HUES48 (cell line): ENCODE measurements at regions not wholly inside any gene's neighbourhood (a gene's known extent, or its start where the extent isn't known, plus 50 kb on each side); places are given as distances from the start of the nearest gene placed in this dataset.

Experiments
- H3K27ac ChIP-seq: one replicate; pipeline ENCODE4 v1.7.0; 2013; ENCODE audit warnings: low read depth, low read length, inconsistent platforms
- H3K27me3 ChIP-seq: 2 replicates; pipeline ENCODE4 v1.6.1; 2013; ENCODE audit warnings: mild to moderate bottlenecking, low read length; ENCODE audit not compliant: control insufficient read depth, insufficient read depth
- H3K36me3 ChIP-seq: 2 replicates; pipeline ENCODE4 v1.6.1; 2013; ENCODE audit warnings: low read length; ENCODE audit not compliant: control insufficient read depth, insufficient read depth
- H3K4me1 ChIP-seq: 2 replicates; pipeline ENCODE4 v1.6.1; 2013; ENCODE audit warnings: mild to moderate bottlenecking, low read length; ENCODE audit not compliant: control insufficient read depth, insufficient read depth
- H3K4me3 ChIP-seq: 2 replicates; pipeline ENCODE4 v1.5.1; 2013; ENCODE audit warnings: mild to moderate bottlenecking, low read depth, low read length
- H3K9ac ChIP-seq: 2 replicates; pipeline ENCODE4 v1.6.1; 2013; ENCODE audit warnings: mild to moderate bottlenecking, low read depth, low read length, moderate library complexity
- H3K9me3 ChIP-seq: 2 replicates; pipeline ENCODE4 v1.6.1; 2013; ENCODE audit warnings: low read length; ENCODE audit not compliant: control insufficient read depth, insufficient read depth

GRCh38 chr1:229819091-229819490 lies 193.0 kb downstream of the URB2 start:
- no peak overlapping the region for H3K4me3 ChIP-seq
- H3K27me3 ChIP-seq = no peaks in the 10 kb centered on the region
- no peak overlapping the region for H3K27ac ChIP-seq
- no peak overlapping the region for H3K9ac ChIP-seq
- peaks cover 5% of the 10 kb centered on the region for H3K9me3 ChIP-seq
- peaks cover 11% of the 10 kb centered on the region; the same call in 1 of the 2 replicates for H3K4me1 ChIP-seq
- H3K36me3 ChIP-seq = no peaks in the 10 kb centered on the region

GRCh38 chr1:229822026-229822425 lies 196.0 kb downstream of the URB2 start:
- Histone ChIP-seq H3K9ac (no peak overlapping the region), H3K9me3 (peaks cover 5% of the 10 kb centered on the region), H3K4me3 (no peak overlapping the region), H3K27ac (no peak overlapping the region), H3K27me3 (no peaks in the 10 kb centered on the region), H3K4me1 (no peaks in the 10 kb centered on the region), H3K36me3 (no peaks in the 10 kb centered on the region)

GRCh38 chr1:229825042-229825441 lies 199.0 kb downstream of the URB2 start:
- Histone ChIP-seq H3K4me1 (no peaks in the 10 kb centered on the region), H3K9me3 (no peaks in the 10 kb centered on the region; the same call in 1 of the 2 replicates), H3K4me3 (no peak overlapping the region), H3K27me3 (no peaks in the 10 kb centered on the region), H3K27ac (no peak overlapping the region), H3K36me3 (no peaks in the 10 kb centered on the region), H3K9ac (no peak overlapping the region)

GRCh38 chr1:229828461-229828860 lies 202.4 kb downstream of the URB2 start:
- no peak overlapping the region for H3K9ac ChIP-seq
- H3K9me3 ChIP-seq = no peaks in the 10 kb centered on the region; the same call in 1 of the 2 replicates
- H3K4me3 ChIP-seq = no peak overlapping the region
- no peak overlapping the region for H3K27ac ChIP-seq
- H3K4me1 ChIP-seq = no peaks in the 10 kb centered on the region
- no peaks in the 10 kb centered on the region for H3K36me3 ChIP-seq
- no peaks in the 10 kb centered on the region for H3K27me3 ChIP-seq

- H3K4me1 ChIP-seq = no peaks in the 10 kb centered on the region
- H3K9ac ChIP-seq = no peak overlapping the region
- H3K9me3 ChIP-seq = no peaks in the 10 kb centered on the region
- H3K36me3 ChIP-seq = no peaks in the 10 kb centered on the region
- no peak overlapping the region for H3K4me3 ChIP-seq
- H3K27ac ChIP-seq = no peak overlapping the region
- H3K27me3 ChIP-seq = no peaks in the 10 kb centered on the region
Measured at GRCh38 chr1:229832695-229833094, 206.6 kb downstream of the URB2 start.

GRCh38 chr1:229834230-229834629 lies 208.2 kb downstream of the URB2 start:
- no peaks in the 10 kb centered on the region for H3K36me3 ChIP-seq
- no peak overlapping the region for H3K27ac ChIP-seq
- H3K27me3 ChIP-seq = no peaks in the 10 kb centered on the region
- H3K9ac ChIP-seq = no peak overlapping the region
- H3K4me1 ChIP-seq = no peaks in the 10 kb centered on the region
- no peaks in the 10 kb centered on the region for H3K9me3 ChIP-seq
- H3K4me3 ChIP-seq = no peak overlapping the region

GRCh38 chr1:229835226-229835625 lies 209.2 kb downstream of the URB2 start:
- Histone ChIP-seq H3K27ac (no peak overlapping the region), H3K4me1 (no peaks in the 10 kb centered on the region), H3K9ac (no peak overlapping the region), H3K27me3 (no peaks in the 10 kb centered on the region), H3K9me3 (no peaks in the 10 kb centered on the region), H3K4me3 (no peak overlapping the region), H3K36me3 (no peaks in the 10 kb centered on the region)

DNA sequence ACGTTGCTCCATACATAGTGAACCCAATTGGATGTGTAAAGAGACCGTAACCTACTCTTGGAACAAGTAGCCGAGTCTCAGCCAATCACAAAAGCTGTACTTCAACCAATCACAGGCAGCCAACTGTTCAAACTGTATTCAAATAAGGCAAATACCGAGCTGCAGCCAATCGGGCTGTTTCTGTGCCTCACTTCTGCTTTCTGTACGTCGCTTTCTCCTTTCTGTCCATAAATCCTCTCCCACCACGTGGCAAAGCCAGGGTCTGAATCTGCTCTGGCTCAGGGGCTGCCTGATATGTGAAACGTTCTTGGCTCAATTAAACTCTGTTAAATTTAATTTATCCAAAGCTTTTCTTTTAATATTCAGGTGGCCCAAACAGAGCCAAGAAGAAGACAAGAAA lies 210.3 kb downstream of the URB2 start:
- H3K27me3 ChIP-seq = no peaks in the 10 kb centered on the region

DNA sequence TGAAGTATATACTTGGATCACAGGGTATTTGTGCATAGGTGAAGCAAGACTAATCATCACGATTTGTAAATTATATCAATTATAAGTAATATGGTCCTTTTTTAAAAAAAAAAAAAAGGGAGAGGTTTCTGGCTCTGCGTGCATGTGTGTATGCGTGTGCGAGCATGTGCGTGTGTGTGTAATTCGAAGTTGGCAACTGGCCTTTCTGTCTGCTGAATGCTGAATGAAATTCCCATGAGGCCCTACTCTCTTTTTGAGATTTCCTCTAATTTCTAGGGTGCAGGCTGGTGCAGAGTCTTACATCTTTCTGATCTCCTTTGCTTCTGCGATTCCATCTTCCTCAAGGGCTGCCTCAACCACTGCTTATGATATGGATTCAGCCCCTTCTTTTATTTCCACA lies 212.2 kb downstream of the URB2 start:
- no peaks in the 10 kb centered on the region for H3K27me3 ChIP-seq
- no peaks in the 10 kb centered on the region for H3K4me1 ChIP-seq
- H3K4me3 ChIP-seq = no peak overlapping the region
- no peaks in the 10 kb centered on the region for H3K36me3 ChIP-seq
- H3K9me3 ChIP-seq = no peaks in the 10 kb centered on the region
- H3K9ac ChIP-seq = no peak overlapping the region
- no peak overlapping the region for H3K27ac ChIP-seq

More for the DNA sequence above, 210.3 kb downstream of the URB2 start:
- H3K9me3 ChIP-seq = no peaks in the 10 kb centered on the region
- no peak overlapping the region for H3K9ac ChIP-seq
- no peaks in the 10 kb centered on the region for H3K4me1 ChIP-seq
- H3K4me3 ChIP-seq = no peak overlapping the region
- H3K27ac ChIP-seq = no peak overlapping the region
- no peaks in the 10 kb centered on the region for H3K36me3 ChIP-seq

DNA sequence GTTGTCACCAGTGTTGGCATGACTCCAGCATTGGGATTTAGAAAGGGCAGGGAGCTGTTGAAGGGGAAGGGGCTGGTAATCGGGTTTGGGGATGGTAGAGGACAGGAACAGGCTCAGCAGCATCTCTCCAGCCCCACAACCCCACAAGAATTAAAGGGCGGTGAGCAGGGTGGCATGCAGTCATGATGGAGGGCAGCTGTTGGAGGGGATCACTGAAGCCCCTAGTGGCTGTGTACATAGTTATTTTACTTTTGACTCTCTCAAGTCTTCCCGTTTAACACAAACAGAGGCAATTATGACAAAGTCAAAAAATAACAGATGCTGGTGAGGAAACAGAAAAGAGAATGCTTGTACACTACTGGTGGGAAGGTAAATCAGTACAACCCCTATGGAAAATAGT lies 213.8 kb downstream of the URB2 start:
- Histone ChIP-seq H3K27ac (no peak overlapping the region), H3K9me3 (no peaks in the 10 kb centered on the region), H3K4me3 (no peak overlapping the region), H3K4me1 (no peaks in the 10 kb centered on the region), H3K9ac (no peak overlapping the region), H3K36me3 (no peaks in the 10 kb centered on the region), H3K27me3 (no peaks in the 10 kb centered on the region)

DNA sequence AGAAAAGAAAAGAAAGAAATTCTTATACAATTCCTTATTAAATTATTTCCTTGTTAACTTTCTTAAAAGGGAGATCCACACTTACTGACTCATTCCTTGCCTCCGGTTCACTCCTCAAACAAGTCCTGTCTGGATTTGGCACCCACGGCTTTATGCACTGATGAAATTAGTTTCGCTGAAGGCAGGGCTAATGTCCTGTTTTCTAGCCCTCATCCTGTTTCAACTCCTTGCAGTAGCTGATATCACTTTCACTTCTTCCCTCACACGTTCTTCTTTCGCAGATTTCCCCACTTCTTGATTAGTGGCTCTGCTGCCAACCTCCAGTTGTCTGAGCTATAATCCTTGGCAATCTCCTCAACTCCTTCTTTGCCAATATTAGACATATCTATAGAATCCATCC lies 215.2 kb downstream of the URB2 start:
- Histone ChIP-seq H3K27me3 (no peaks in the 10 kb centered on the region), H3K9ac (no peak overlapping the region), H3K4me1 (no peaks in the 10 kb centered on the region), H3K9me3 (no peaks in the 10 kb centered on the region), H3K27ac (no peak overlapping the region), H3K4me3 (no peak overlapping the region), H3K36me3 (no peaks in the 10 kb centered on the region)
